SHP77 (cell line): ENCODE measurements at regions not wholly inside any gene's neighbourhood (a gene's known extent, or its start where the extent isn't known, plus 50 kb on each side); places are given as distances from the start of the nearest gene placed in this dataset.

ENCODE experiments used
- DNase-seq, 2 experiments: peaks; one replicate each; lab custom pipeline; 2025; lab: John Stamatoyannopoulos, UW

DNA sequence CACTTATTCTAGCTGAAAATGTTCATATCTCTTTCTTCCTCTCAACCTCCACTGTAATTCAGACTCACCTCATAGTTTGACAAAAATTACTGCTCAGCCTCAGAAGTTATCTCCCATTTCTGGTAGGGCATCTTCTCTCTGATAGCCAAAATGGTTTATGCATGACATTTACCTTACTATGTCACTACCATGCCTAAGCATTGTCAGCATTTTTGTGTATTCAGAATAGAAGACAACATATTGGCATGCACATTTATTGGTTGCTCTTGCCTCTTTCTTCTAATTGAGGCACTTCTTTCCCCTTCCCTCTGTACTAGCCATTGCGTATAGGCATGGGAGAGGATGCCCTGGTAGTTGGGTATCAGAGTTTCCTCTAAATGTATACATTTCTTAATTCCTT lies 406.1 kb upstream of the DCC start:
- DNase-seq, result no peak

DNA sequence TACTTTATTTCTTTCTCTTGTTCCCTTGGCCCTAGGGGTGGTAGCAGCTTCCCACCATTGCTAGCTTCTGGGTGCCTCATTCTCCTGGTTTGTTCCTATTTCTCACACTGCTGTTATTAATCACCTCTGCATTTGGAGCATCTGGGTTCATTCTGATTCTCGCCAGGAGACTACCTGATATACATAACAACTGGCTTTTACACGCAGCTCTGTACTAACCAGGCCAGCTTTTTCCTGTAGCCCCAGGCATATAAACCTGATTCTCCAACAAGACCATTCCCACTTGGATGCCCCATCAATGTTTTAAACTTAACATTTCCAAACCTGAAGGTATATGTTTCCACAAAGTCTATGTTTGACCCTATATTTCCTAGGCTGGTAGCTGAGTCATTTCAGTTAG lies 403.9 kb upstream of the DCC start:
- no peak for DNase-seq

DNA sequence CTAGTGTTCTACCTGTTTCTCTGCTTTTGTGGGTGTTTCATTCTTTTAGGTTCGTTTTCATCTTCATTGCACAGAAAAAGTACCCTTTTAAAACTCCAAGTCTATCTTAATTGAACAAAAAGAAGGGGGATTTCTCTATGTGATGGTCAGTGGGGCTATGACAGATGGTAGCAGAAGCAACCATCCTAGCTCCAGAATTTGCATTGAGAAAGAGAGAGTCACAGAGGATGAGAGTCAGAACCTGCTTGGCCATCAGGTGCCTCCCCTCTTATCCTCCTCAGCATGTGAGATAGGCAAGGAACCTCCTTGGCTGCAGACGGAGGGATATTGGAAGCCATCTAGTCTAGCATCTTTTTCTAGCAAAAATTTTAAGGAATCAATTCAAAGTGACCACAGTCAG lies 398.0 kb upstream of the DCC start:
- no peak for DNase-seq

DNA sequence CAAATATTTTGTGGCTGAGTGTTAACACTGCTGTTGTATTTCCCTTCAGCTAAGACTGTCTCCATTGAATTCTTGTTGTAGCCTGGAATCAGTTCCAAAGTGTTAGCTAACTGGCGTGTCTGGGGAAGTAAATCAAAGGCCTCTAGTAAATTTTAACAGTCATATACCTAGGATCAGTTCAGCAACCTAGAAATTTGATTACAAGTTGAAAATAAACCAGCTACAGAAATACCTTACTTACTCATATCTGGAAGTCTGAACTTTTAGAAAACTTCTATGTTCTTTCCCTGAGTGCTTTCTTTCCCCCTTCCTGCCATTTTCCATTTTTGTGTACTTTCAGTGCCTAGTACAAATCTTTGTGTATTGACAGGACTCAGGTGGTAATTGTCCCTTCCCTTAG lies 396.7 kb upstream of the DCC start:
- no peak for DNase-seq

DNA sequence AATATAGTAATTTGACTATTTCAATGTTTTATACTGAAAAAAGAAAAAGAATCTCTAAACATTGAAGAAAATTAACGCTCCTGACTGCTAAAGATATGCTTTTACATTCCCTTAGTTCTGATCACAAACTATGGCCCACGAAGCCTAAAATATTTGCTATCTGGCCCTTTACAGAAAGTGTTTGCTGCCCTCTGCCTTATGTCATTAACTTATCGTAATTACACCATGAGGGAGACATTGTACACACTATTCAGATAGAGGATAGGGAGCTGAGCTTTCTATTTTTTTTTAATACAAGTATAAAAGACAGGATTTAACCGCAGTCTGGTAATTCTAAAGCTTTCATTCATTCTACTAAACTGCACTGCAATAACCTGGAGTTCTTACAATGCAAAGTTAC lies 393.1 kb upstream of the DCC start:
- DNase-seq, result no peak

DNA sequence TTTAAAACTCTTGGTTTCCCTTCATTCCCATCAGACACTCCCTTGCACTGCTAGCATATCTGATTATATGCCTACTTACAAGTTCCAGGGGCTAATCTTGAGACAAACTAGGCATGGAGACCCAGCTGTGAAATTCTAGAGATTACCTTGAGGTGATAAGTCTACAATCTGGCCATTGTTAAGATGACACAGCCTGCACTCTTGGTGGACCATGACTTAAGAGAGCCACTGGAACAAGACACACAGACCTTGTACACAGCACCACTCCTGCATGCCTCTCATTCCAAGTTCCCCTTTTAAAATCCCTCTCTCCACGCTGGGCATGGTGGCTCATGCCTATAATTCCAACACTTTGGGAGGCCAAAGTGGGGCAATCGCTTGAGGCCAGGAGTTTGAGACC lies 387.2 kb upstream of the DCC start:
- DNase-seq, result no peak

DNA sequence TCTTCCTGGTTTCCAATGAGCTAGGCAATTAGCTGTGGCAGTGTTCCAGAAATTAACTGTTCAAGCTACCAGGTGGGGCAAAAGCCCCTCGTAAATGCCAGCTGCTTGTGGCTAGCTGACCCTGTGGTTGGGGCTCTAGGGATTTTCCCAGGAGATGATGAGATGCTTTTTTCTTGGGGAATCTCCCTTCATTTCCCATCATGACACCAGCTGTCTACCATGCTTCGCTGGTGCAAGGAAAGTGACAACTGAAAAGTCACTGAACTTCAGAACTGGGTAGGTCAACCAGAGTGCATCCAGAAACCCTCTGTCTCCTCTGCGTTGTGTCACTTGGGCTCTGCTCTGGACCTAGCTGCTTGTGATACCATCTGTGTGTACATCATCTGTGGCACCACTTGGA lies 386.5 kb upstream of the DCC start:
- no peak for DNase-seq

DNA sequence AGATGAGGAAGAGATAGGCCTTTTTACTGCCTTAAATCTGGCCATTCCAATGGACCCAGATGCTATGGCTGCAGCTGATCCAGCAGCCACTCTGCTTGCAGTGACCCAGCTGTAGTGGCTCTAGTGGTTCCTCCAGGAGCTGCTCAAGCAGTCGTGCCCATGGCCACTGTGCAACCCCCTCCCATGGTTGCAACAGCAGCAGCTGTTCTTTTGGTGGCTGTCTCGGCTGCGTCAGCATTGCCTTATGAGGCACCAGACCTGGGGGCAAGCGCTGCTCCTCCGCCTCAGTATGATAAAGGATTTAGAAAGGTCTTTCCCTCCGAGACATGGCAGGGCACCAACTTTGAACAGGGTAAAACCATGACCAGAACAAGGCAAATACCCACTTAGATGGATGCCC lies 384.9 kb upstream of the DCC start:
- no peak for DNase-seq

DNA sequence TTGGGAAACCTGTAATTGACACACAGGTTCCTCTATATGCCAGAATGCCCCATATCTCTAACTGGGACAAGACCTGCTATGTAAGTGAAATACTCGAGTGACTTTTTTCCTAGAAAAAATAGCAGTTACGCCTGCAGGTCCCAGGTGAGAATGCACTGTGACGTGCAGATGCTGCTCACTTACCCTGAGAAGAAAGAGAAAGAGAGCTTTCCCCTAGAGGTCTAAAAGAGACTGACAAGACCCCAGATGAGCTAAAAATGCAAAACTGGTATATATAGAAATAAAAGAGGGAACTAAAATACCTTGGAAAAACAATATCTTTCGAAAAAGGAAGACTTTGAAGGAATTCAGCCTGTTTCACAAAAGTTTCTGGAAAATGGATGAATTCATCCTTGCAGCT lies 383.0 kb upstream of the DCC start:
- no peak for DNase-seq

DNA sequence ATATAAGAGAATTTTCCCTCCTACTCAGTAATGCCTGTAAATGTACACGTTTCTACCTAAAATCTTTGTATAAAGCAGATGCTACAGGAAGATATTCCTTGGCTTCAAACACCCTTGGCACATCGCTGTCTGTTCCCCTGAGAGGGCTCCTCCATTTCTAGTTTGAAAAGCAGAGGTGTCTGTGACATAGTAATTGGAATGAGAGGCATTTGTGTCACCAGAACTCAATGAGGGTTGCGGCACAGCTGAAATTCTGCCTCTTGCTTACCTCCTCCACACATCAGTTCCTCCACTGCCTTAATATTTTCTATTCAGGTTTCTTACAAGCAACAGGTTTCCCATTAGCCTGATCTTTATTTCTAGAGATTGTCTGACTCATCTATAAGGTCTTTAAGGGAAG lies 359.9 kb upstream of the DCC start:
- no peak for DNase-seq

DNA sequence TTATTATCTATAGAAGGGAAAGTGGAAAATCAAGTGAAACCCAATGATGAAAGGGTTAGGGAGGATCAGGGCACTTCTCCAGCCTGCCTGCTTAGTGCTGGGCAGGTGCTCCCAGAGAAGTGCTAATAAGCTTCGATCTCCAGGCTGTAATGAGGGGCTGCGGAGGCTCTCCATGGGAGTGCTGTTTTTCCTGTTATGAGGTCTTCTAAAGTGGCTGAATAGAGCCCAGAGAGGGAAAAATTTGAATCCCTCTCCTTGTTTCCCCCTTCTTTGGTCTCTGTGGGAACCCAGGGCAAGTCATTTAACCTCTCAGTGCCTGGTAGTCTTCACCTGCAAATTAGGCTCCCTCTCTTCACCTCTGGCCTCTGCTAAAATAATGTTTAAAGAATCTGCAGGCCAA lies 351.7 kb upstream of the DCC start:
- no peak for DNase-seq

DNA sequence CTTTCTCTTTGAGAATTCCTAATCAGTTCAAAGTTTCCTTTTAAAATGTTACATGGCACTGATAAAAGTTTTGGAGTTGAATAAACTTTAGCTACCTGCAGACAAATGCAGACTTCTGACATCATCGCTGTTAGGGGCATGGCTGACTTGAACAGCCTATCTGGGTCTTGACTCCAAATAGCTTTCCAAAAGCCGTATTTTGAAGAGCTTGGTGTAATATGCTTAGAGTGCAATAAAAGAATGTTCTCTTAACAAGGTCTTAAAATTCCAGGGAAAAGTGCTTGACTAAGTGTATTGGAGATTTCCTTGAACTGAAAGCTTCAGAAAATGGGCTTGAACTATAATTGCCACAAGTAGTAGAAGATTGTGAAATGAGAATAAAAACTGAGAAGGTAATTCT lies 342.9 kb upstream of the DCC start:
- no peak for DNase-seq

DNA sequence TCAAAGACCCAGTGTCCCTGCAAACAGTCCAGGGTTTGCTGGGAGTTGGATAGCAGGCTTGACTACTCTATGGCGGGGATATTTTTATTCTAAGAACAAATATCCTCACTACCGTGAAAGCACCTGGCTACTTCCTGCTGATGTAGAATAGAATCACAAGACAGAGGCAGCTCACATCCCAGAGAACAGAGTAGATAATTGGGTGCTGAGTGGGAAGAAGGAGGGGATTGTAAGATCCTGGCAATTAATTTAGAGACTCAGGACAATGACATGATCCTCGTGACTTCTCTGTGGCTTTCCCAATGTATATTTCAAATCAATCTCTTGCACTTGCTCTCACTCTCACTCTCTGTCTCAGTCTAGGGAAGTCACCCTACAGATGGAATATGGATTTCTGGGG lies 341.9 kb upstream of the DCC start:
- DNase-seq, result no peak

DNA sequence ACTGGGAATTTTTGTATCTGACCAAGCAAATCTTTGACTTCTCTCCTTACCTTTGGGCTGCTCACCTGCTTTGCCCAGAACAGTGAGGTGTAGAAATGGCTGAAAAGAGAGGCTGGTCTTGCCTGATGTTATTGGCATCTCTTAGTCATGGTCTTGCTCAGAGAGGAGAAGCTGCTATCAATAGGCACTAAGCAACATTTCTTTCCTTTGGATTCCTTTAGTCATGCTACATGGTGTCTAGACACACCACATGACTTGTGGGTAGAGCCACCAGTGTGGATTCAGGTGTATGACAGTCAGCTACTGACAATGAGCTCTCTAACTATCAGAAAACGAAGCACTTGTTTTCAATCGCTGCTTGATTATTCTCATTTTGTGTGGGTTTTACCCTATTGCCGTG lies 341.3 kb upstream of the DCC start:
- DNase-seq, result no peak

DNA sequence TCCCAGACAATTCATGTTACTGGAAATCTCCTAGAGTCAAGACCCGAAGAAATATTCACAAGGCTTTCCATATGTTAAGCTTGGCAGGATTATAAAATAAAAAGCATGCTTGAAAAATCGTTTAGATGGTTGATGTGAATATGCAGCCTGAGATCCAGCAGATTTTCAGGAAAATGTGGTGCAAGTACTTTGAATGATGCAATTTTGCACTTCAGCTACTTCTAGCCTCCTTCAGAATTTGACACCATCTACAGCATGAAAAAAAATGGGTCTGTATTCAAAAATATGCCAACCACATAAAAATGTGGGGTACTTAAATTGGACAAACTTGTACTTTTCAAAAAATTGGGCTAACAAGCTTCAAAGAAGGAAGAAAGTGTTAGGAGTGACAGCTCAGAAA lies 340.6 kb upstream of the DCC start:
- DNase-seq, result no peak

DNA sequence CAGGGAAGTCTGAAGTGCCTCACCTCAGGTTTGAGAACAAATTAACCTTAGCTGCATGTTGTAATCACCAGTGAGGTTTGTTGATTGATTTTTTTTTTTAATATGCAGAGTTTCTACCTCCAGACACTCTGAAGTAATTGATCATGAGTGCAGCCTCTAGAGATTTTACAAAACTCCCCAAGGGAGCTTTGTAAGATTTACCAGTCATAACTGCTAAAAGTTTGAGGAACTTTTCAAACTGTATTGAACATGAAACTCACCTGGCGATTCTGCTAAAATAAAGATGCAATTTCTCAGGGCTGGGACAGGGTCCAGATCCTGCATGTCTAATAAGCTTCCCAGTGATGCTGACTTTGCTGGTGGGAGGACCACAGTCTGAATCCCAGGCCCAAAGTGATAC lies 339.6 kb upstream of the DCC start:
- no peak for DNase-seq

DNA sequence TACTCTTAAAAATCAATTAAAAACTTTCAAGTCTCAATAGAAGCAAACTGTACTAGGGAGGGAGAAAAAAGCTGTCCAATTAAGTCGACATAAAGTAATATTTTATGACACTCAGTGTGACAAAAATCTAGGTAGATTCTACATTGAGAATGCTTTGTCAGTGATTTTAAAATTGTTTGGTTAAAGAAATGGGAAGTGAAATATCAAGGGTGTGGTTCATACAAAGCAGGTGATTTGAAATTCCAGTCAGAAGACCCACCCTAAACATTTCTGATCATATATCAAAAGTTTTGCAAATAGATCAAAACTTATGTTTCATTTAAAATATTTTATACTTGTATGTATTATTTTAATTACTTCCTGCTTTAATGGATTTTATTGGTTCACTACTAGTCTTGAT lies 338.9 kb upstream of the DCC start:
- DNase-seq, result no peak

DNA sequence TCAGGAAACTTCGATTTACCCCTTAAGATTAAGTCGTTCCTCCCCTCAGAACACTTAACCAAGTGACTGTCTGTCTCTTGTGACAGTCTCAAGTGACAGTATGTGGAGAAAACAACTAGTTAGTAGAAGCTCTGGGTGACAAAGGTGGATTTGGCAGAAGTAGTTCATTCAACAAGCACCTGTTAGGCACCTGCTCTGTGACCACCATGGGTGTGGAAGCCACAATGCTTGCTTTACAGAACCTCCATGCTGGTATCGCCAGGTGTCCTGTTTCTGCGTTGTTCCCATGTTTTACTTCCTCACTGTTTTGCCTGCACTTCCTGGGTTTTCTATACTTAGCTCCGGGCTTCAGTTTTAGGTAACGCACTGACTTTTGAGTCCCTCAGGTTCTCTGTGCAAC lies 337.4 kb upstream of the DCC start:
- no peak for DNase-seq

DNA sequence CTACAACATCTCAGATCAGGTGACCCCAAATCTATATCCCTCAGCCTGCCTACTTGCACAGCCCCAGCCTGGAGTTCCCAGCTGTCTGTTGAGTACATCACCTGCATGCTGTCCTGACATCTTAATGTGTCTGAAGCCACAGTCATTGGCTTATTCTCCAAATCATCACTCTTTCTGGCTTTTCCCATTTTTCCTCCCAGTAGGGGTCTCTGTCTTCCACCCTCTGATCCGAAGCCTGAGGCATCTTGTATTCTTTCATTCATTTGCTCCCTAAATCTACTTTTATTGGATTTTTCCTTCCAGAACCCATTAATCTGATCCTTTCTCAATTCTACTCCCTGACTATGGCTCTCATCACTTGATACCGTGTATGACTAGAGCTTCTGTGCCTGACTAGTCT lies 332.9 kb upstream of the DCC start:
- DNase-seq, result no peak

DNA sequence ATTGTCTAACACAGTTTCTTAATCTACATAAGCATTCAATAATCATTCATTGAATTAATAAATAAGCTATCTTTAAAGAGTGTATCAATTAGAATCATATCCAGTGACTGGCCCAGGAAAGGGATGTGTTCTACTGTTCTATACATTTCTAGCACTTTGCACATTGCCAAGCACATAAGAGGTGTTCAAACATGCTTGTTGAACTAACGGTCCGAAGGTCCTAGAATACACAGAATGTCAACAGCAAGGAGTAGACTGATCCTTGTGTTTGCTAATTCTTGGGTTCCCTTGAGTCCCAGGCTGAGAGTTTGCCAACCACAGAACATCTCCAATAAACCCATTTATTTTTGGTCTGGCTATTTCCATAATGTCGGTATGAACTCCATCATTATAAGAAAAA lies 331.7 kb upstream of the DCC start:
- DNase-seq, result no peak

DNA sequence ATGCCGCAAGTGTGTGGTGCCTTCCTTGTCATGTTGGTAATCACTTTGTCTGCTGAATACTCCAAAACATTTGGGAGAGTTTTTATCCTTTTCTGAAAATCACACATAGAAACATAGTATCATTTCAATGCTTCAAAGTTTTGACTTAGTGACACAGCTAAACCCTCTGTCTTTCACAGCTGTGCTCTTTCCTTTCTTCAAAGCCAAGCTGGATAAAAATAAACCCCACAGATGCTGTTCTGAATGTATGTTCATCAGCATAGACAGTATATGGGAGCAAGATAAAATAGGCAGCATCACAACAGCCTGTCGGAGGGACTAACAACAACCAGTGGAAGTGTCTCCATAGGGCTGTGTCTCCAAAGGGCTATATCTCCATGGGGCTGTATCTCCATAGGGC lies 331.3 kb upstream of the DCC start:
- DNase-seq, result no peak

DNA sequence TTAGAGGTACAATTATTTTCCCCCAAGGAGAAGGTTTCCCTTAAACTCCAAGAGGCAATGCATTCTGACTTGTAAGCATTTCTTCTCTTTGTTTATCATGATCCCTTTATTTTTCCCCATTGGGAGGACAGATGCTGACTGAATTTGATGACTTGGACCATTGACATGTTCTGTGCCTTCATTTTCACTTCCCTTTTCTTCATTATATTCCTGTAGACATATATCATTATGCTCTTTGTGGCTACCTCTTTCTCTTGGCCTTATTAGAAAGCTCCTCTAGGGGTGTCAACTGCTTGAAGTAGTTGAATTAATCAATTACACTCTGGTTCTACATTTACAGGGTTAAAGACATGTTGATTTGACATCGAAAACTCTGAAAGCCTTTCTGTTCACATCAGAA lies 330.0 kb upstream of the DCC start:
- DNase-seq, result no peak

DNA sequence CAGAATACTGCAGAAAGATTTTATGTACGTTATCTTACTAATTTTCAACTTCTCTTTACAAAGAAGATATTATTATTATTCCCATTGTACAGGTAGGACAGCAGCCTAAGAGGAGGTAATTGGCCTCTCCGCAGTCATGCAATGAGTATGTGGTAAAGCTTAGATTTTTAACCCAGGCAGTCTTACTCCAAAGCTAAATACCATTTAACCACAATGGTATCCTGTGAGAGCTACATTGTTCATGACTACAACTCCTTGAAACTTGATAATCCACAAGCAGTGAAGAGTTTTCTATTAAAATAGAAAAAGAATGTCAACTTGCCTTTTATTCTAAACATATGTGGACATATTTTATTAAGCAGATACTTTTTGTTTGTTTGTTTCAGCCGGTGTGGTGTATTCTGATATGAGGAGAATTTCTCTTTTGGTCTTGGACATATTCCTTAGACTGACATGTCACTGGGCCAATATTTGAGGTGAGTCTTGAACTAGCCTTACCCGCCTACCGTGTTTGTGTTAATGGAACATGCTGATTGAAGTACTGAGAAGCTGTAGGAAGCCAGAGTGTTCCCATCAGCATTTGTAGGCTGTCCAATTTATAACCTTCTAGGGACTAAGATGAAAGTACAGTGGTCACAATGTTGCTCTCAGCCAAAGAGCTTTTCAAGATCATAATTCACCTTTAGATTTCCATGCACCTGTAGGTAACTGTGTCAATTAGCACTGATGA lies 293.9 kb upstream of the DCC start:
- DNase-seq, result no peak

DNA sequence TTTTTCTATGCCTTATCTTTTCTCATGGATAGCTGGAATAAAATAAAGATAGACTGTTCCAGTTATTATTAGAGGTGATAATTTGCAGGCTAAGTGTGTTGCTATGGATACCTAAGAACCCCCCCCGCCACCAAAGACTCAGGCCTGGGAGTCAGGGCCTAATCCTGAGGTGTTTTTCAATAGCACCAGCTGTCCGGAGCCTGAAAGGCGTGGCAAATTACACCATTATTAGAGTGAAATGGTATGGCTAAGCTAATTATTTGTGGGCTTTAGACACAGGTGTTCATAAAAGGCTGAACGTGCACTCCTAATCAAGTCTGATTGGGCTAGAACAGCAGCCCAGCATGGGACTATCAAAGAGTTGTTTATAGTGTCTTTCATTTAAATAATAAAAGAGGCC lies 293.2 kb upstream of the DCC start:
- no peak for DNase-seq

DNA sequence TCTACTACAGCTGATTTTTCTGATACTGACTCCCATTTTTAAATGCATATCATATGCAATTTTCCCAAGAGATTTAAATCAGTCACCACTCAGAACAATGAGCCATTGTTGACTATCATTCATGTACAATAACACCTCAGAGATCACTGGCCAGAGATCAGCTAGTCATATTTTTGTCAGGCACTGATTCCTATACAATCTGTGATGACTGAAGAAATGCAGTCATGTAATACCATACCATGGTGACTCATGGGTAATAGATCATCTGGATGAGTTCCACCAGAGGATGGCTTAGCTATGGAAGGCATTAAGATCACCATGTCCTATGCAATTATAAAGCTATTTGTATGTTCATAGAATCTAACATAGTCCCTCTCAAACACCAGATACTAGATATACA lies 285.7 kb upstream of the DCC start:
- DNase-seq, result no peak
